ENCODE measurements at regions not wholly inside any gene's neighbourhood (a gene's known extent, or its start where the extent isn't known, plus 50 kb on each side); places are given as distances from the start of the nearest gene placed in this dataset.

GRCh38 chr20:50386641-50386960 is 123.6 kb upstream of the PTPN1 start:
- no peak for DNase-seq (ENCODE audit: low read depth)
- in situ Hi-C loops (cut with HindIII; ENCODE audit: low pct_unique_long_range_greater_than_20kb, low sequenced_read_pairs): no loop called here

GRCh38 chr20:50387218-50387995 is 122.8 kb upstream of the PTPN1 start:
- in situ Hi-C loops (cut with HindIII; ENCODE audit: low pct_unique_long_range_greater_than_20kb, low sequenced_read_pairs): no loop called here
- DNase-seq (ENCODE audit: low read depth): no peak

- in situ Hi-C loops (cut with HindIII; ENCODE audit: low pct_unique_long_range_greater_than_20kb, low sequenced_read_pairs): no loop called here
- DNase-seq (ENCODE audit: low read depth): no peak
These were observed 122.2 kb upstream of the PTPN1 start for GRCh38 chr20:50387996-50388332.

- DNase-seq (ENCODE audit: low read depth): no peak
- in situ Hi-C loops (cut with HindIII; ENCODE audit: low pct_unique_long_range_greater_than_20kb, low sequenced_read_pairs): no loop called here
These were observed 121.3 kb upstream of the PTPN1 start for GRCh38 chr20:50388733-50389437.

- DNase-seq (ENCODE audit: low read depth): no peak
- in situ Hi-C loops (cut with HindIII; ENCODE audit: low pct_unique_long_range_greater_than_20kb, low sequenced_read_pairs): no loop called here
These were observed 120.8 kb upstream of the PTPN1 start for GRCh38 chr20:50389438-50389807.

GRCh38 chr20:50389808-50390684 is 120.1 kb upstream of the PTPN1 start:
- in situ Hi-C loops (cut with HindIII; ENCODE audit: low pct_unique_long_range_greater_than_20kb, low sequenced_read_pairs): no loop called here
- DNase-seq (ENCODE audit: low read depth): no peak

- no peak for DNase-seq (ENCODE audit: low read depth)
These were observed 119.3 kb upstream of the PTPN1 start for GRCh38 chr20:50390685-50391443.

GRCh38 chr20:50391444-50392137 is 118.6 kb upstream of the PTPN1 start:
- in situ Hi-C loops (cut with HindIII; ENCODE audit: low pct_unique_long_range_greater_than_20kb, low sequenced_read_pairs): no loop called here
- DNase-seq (ENCODE audit: low read depth): no peak

More at GRCh38 chr20:50390685-50391443, 119.3 kb upstream of the PTPN1 start:
- in situ Hi-C loops (cut with HindIII; ENCODE audit: low pct_unique_long_range_greater_than_20kb, low sequenced_read_pairs): no loop called here

- DNase-seq (ENCODE audit: low read depth): no peak
- in situ Hi-C loops (cut with HindIII; ENCODE audit: low pct_unique_long_range_greater_than_20kb, low sequenced_read_pairs): no loop called here
These were observed 117.9 kb upstream of the PTPN1 start for GRCh38 chr20:50392138-50392866.

GRCh38 chr20:50393242-50393641 is 116.9 kb upstream of the PTPN1 start:
- DNase-seq (ENCODE audit: low read depth): no peak
- in situ Hi-C loops (cut with HindIII; ENCODE audit: low pct_unique_long_range_greater_than_20kb, low sequenced_read_pairs): no loop called here

GRCh38 chr20:50393990-50394561 is 116.1 kb upstream of the PTPN1 start:
- DNase-seq (ENCODE audit: low read depth): no peak
- in situ Hi-C loops (cut with HindIII; ENCODE audit: low pct_unique_long_range_greater_than_20kb, low sequenced_read_pairs): no loop called here

- in situ Hi-C loops (cut with HindIII; ENCODE audit: low pct_unique_long_range_greater_than_20kb, low sequenced_read_pairs): no loop called here
- DNase-seq (ENCODE audit: low read depth): no peak
These were observed 115.6 kb upstream of the PTPN1 start for GRCh38 chr20:50394569-50394968.

- DNase-seq (ENCODE audit: low read depth): no peak
- in situ Hi-C loops (cut with HindIII; ENCODE audit: low pct_unique_long_range_greater_than_20kb, low sequenced_read_pairs): no loop called here
These were observed 114.9 kb upstream of the PTPN1 start for GRCh38 chr20:50395251-50395729.

- DNase-seq (ENCODE audit: low read depth): no peak
- in situ Hi-C loops (cut with HindIII; ENCODE audit: low pct_unique_long_range_greater_than_20kb, low sequenced_read_pairs): no loop called here
These were observed 114.2 kb upstream of the PTPN1 start for GRCh38 chr20:50395914-50396488.

GRCh38 chr20:50396623-50397022 is 113.6 kb upstream of the PTPN1 start:
- in situ Hi-C loops (cut with HindIII; ENCODE audit: low pct_unique_long_range_greater_than_20kb, low sequenced_read_pairs): no loop called here
- no peak for DNase-seq (ENCODE audit: low read depth)

GRCh38 chr20:50397058-50397457 is 113.1 kb upstream of the PTPN1 start:
- in situ Hi-C loops (cut with HindIII; ENCODE audit: low pct_unique_long_range_greater_than_20kb, low sequenced_read_pairs): no loop called here
- DNase-seq (ENCODE audit: low read depth): no peak

GRCh38 chr20:50398064-50398463 is 112.1 kb upstream of the PTPN1 start:
- no peak for DNase-seq (ENCODE audit: low read depth)
- in situ Hi-C loops (cut with HindIII; ENCODE audit: low pct_unique_long_range_greater_than_20kb, low sequenced_read_pairs): no loop called here
